K562 (cell line): ENCODE measurements at regions not wholly inside any gene's neighbourhood (a gene's known extent, or its start where the extent isn't known, plus 50 kb on each side); places are given as distances from the start of the nearest gene placed in this dataset.

Experiments used
- ARID1B ChIP-seq: fragments of 450-650 bp; IDR thresholded peaks from 2 replicates; pipeline ENCODE4 v1.6.1; 2016; ENCODE audit warnings: antibody characterized with exemption, mild to moderate bottlenecking, inconsistent platforms
- CCNT2 ChIP-seq: IDR thresholded peaks from 2 replicates; pipeline ENCODE4 v1.6.1; 2011; ENCODE audit warnings: borderline replicate concordance, low read depth, mild to moderate bottlenecking, moderate library complexity, mixed read lengths, low read length; ENCODE audit not compliant: insufficient read length; ENCODE audit errors: extremely low read depth
- FOXK1 ChIP-seq: sonication (generic); formaldehyde crosslinking; IDR thresholded peaks from 2 replicates; pipeline ENCODE4 v1.8.0; 2022; ENCODE audit warnings: missing genetic modification reagents, mild to moderate bottlenecking, borderline replicate concordance
- NRF1 ChIP-seq, 2 experiments: fragments of 450-650 bp; IDR thresholded peaks in 1 of 2; conservative IDR thresholded peaks in 1 of 2; 2 replicates each; pipeline ENCODE4 v1.6.1; 2014; ENCODE audit warnings: mild to moderate bottlenecking in 2 of 2
- ZFP36 ChIP-seq: fragments of 150-350 bp; IDR thresholded peaks from 2 replicates; pipeline ENCODE4 v1.6.1; 2018; ENCODE audit warnings: low read length, low read depth; ENCODE audit not compliant: partially characterized antibody
- ZNF347 ChIP-seq: fragments of 450-650 bp; formaldehyde crosslinking; IDR thresholded peaks from 2 replicates; pipeline ENCODE4 v1.4.0; 2020; ENCODE audit warnings: low read depth, mild to moderate bottlenecking, moderate library complexity
- ZNF76 ChIP-seq: fragments of 250-450 bp; sonication (Bioruptor Pico); IDR thresholded peaks from 2 replicates; pipeline ENCODE4 v1.4.0; 2020; ENCODE audit warnings: mild to moderate bottlenecking, moderate library complexity, borderline replicate concordance
- TF ChIP-seq, protein P1 (sequence below): fragments of 200-800 bp; sonication (Bioruptor generic); IDR thresholded peaks from 2 replicates; pipeline ENCODE4 v1.6.1; 2017; ENCODE audit warnings: missing genetic modification characterization, missing compliant biosample characterization
- TF ChIP-seq, protein P2 (sequence below): fragments of 250-450 bp; sonication (Bioruptor Pico); IDR thresholded peaks from 2 replicates; pipeline ENCODE4 v1.5.0; 2021; ENCODE audit warnings: mild to moderate bottlenecking, borderline replicate concordance

DNA sequence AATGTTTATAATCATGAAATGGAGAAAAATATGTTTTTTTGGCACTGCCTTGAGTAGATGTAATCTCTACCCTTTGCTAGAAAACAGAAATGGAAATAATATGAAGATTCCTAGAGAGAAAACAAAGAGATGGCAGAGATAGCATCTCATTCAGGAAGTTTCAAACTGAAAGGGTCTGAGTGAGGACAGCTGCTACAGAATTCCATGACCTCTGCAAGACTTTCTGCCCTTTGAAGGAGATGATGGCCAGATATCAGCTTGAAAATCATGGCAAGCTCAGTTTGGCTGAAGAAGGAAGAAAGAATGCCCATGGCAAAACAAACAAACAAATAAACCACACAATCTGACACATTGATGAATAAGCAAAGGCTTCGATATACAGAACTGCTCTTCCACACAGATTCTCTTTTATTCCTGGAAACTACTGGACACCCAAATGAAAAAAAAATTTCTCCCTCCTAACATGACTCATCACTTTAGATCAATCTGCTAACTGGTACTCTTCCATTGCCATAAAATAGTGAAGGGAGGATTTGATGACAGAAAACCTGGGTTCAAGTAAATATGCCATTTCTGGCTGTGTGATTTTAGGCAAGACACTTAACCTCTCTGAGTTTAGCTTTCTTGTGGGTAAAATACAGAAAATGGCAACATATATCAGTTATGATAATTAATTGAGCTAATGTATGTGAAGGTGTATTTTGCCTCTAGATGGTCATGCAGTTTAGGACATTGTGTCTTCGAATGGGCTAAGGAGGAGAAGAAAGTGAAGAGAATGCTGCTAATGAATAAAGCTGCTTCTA, 105.9 kb upstream of the SPACA1 start:
- TF ChIP-seq ZNF76 (no peak), FOXK1 (no peak), CCNT2 (no peak), ARID1B (no peak), ZNF347 (CRISPR knock-in tag) (no peak), NRF1 (conservative IDR thresholded peaks at IDR 0.05 in 1 of 2, IDR thresholded peaks at IDR 0.05 in 1 of 2) (no peak), ZFP36 (no peak)
- TF ChIP-seq, protein P1, sequence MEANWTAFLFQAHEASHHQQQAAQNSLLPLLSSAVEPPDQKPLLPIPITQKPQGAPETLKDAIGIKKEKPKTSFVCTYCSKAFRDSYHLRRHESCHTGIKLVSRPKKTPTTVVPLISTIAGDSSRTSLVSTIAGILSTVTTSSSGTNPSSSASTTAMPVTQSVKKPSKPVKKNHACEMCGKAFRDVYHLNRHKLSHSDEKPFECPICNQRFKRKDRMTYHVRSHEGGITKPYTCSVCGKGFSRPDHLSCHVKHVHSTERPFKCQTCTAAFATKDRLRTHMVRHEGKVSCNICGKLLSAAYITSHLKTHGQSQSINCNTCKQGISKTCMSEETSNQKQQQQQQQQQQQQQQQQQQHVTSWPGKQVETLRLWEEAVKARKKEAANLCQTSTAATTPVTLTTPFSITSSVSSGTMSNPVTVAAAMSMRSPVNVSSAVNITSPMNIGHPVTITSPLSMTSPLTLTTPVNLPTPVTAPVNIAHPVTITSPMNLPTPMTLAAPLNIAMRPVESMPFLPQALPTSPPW (CRISPR knock-in tag), result no peak
- TF ChIP-seq, protein P2, sequence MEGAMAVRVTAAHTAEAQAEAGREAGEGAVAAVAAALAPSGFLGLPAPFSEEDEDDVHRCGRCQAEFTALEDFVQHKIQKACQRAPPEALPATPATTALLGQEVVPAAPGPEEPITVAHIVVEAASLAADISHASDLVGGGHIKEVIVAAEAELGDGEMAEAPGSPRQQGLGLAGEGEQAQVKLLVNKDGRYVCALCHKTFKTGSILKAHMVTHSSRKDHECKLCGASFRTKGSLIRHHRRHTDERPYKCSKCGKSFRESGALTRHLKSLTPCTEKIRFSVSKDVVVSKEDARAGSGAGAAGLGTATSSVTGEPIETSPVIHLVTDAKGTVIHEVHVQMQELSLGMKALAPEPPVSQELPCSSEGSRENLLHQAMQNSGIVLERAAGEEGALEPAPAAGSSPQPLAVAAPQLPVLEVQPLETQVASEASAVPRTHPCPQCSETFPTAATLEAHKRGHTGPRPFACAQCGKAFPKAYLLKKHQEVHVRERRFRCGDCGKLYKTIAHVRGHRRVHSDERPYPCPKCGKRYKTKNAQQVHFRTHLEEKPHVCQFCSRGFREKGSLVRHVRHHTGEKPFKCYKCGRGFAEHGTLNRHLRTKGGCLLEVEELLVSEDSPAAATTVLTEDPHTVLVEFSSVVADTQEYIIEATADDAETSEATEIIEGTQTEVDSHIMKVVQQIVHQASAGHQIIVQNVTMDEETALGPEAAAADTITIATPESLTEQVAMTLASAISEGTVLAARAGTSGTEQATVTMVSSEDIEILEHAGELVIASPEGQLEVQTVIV (CRISPR knock-in tag), result no peak
